GM18867 (cell line): ENCODE measurements at regions not wholly inside any gene's neighbourhood (a gene's known extent, or its start where the extent isn't known, plus 50 kb on each side); places are given as distances from the start of the nearest gene placed in this dataset.

ENCODE experiments used
- ATAC-seq: cut with Tn5 transposase; IDR thresholded peaks from one replicate; pipeline ENCODE4 v1.9.1; 2021; ENCODE audit warnings: mild to moderate bottlenecking, moderate library complexity; ENCODE audit not compliant: unreplicated experiment

DNA sequence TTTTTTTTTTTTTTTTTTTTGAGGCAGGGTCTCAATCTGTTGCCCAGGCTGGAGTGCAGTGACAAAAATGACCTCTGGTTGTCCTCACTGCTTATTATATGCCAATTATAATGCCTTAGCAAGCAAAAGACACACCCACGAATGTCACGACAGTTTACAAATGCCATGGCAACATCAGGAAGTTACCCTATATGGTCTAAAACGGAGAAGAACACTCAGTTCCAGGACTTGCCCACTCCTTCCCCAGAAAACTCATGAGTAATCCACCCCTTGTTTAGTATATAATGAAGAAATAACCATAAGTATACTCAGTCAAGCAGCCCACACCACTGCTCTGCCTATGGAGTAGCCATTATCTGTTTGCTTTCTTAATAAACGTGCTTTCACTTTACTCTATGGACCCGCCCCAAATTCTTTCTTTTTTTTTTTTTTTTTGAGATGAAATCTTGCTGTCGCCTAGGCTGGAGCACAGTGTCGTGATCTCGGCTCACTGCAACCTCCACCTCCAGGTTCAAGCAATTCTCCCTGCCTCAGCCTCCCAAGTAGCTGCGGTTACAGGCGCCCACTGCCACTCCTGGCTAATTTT is 106.2 kb downstream of the SMIM20 start:
- ATAC-seq = peak; percentile 41

- ATAC-seq = no peak
These were observed 106.9 kb downstream of the SMIM20 start for GRCh38 chr4:26020881-26021280.

DNA sequence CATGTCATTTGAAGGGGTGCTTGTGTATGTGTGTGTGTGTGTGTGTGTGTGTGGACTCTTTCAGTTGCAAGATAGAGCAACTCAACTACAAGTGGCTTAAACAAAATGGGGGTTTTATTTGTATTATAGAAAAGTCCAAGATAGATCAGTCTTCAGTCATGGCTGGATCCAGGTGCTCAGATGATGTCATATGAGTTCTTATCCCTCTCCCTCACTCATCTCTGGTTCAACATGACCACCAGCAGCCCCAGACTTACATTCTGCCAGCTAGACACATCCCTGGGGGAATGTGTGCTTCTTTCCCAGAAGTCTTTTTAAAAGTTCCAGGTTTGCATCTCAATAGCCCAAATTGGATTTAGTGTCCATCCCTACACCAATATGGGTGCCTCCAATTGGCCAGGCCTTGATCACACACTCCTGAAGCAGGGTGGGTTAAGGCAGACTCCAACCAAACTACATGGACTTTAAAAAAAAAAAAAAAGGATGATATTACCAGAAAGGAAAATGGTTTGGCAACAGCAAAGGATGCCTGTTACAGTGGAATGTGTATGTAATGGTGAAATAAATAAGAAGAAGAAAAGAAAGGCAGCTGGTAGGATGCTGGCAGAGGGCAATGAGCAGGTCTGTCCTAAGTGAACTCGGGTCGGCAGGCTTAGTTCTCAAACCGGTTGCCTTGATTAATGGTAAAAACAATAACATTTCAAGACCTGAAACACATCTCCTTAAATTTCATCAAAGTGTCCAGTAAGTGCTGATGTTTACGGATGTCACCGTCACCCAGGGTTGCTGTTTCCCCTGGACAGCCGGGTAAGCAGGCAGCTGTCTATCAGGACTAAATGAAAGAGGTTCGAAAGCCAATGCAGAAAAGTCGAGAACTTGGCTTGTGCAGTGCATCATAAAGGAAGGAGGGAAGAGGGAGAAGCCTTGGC is 107.7 kb downstream of the SMIM20 start:
- no peak for ATAC-seq

GRCh38 chr4:26022346-26023202 is 108.6 kb downstream of the SMIM20 start:
- no peak for ATAC-seq

GRCh38 chr4:26023203-26023972 is 109.4 kb downstream of the SMIM20 start:
- no peak for ATAC-seq

GRCh38 chr4:26024079-26024478 is 110.1 kb downstream of the SMIM20 start:
- no peak for ATAC-seq

DNA sequence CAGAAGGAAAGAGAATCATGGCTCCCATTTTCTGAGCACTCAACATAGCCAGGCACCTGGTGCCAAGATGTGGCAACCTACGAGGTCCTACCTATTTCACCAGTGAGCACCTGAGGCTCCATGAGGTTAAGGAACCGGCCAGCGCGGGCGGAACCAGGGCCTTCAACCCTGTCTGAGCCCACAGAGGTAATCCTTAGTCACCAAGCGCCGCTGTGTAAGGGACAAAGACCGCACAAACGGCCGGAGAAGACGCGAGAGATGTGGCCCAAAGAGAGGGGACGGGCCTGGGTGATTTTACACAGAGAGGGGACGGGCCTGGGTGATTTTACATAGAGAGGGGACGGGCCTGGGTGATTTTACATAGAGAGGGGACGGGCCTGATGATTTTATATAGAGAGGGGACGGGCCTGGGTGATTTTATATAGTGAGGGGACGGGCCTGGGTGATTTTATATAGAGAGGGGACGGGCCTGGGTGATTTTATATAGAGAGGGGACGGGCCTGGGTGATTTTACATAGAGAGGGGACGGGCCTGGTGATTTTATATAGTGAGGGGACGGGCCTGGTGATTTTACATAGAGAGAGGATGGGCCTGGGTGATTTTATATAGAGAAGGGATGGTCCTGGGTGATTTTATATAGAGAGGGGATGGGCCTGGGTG is 114.2 kb downstream of the SMIM20 start:
- ATAC-seq = no peak

- peak; percentile 94 for ATAC-seq
These were observed 115.0 kb downstream of the SMIM20 start for GRCh38 chr4:26028793-26029567.

DNA sequence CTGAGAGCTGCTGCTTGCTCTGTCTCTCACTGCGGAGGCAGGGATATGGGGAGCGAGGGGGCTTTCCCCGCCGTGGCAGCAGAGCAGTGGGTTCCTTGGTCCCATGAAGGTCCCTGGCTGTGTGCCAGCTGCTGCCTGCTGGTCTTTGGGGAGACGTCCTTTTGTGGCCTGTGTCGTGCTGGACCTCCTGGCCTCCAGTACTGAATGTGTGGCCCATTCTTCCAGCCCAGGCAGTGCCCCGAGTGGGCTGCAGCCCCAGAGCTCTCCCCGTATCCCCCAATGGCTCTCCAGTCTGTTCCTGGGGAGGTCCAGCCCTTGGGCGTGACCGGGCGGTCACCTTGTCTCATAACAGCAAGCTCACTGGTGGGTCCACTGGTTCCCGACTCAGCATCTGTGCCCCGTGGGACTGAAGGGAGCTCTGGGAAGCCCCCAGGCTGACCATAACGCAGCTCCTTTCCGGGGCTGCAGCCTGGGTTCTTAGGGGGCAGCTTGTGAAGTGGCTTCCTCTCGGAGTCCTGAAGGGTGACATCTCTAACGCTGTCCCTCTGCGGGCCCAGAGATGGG is 115.6 kb downstream of the SMIM20 start:
- ATAC-seq = no peak

GRCh38 chr4:26030260-26030667 is 116.2 kb downstream of the SMIM20 start:
- no peak for ATAC-seq

GRCh38 chr4:26030780-26031179 is 116.8 kb downstream of the SMIM20 start:
- no peak for ATAC-seq

DNA sequence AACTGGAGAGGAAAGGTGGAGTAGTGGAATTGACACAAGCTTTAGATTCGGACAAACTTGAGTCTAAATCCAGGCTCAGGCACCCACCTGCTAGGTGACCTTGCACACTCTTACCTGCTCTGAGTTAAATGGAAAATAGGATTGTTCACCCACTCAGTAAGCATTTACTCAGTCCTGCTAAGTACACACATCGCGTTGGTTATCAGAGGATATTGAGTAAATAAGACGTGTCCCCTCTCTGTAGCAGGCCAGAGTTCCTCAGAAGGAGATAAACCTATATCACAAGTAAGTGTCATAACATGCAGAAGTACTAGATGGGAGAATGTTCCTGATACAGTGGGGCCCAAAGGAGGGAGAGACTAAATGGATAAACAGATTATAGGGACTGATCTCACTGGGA is 117.7 kb downstream of the SMIM20 start:
- ATAC-seq = no peak

DNA sequence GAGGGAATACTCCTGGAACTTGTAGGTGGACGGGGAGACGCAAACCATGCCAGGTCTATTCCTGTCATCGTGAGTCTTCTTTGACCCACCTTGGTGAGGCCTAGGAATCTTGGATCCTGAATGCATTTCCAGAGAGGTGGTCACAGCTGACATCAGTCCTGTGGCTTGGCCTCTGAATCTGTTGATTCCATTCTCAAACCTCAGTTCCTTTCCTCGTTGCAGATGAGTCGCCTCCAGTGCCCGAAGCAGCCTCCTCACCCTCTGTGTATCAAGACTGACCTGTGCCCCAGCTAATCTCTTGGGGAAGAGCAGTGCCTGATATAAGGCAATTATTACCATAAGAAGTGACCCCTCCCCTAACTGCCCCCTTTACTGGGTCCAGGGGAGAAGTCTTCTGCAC is 118.1 kb downstream of the SMIM20 start:
- no peak for ATAC-seq

DNA sequence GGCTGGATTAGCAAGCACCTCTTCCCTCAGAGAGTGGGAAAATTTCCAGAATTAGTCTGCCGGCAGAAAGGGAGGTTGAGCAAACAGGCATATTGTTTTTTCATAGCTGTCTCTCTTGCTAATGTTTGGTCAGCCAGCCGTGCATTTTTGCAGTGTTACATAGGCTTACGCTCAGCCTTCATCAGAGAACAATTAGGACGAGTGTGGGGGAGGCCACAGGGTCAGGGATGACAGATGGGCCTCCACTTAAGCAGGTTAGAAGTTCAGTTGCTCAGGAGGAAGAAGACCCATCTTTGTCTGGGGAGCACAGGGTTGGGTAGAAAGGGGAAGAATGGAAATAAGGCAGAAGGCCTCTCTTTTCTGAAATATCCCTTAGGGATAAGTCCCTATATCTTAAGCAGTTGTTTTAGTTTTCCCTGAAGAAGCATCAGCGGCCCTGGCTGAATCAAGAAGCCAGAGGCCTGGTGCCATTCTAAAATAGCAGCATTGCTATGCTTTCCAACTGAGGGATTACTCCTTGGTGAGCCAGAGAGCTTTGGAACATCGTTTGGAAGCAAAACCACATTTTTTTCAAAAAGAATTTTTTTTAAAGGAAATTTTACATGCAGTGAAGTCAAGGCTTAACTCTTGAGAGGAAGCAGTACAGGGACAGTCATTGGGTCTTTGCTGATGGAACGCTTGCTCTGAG is 118.8 kb downstream of the SMIM20 start:
- no peak for ATAC-seq

DNA sequence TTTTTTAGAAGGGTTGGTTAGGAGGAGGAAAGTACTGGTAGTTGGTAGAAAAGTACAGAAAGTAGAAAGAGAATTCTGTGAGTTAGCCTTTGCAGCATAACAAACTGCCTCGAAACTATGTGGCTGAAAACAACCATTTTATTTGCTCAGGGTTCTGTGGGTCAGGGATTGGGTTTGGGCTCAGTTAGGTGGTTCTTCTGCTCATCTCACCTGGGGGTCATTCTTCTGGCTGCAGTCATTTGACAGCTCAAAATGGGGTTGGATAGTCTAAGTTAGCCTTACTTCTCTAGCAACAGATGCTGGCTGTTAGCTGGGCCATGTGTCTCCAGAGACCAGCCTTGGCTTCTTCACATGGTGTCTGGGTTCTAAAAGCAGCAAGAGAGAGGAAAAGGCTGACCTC is 119.4 kb downstream of the SMIM20 start:
- ATAC-seq = no peak

GRCh38 chr4:26034849-26035248 is 120.8 kb downstream of the SMIM20 start:
- no peak for ATAC-seq

DNA sequence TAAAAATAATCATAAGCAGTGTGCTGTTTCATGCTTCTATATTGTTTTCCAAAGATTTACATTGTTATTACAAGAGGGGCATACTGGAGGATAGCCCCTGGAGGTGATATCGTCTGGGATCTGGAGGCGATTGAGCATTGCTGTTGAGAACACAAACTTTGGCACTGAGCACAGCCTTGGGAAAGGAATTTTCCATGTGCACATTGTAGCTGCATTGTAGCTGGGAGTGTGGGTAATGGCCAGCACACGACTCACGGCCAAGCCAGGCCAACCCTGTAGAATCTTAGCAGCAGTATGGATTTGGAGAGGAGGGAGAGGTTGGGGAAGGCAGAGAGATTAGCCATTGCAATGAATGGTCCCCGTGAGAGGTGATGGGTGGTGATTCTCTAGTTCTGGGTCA is 121.9 kb downstream of the SMIM20 start:
- no peak for ATAC-seq

DNA sequence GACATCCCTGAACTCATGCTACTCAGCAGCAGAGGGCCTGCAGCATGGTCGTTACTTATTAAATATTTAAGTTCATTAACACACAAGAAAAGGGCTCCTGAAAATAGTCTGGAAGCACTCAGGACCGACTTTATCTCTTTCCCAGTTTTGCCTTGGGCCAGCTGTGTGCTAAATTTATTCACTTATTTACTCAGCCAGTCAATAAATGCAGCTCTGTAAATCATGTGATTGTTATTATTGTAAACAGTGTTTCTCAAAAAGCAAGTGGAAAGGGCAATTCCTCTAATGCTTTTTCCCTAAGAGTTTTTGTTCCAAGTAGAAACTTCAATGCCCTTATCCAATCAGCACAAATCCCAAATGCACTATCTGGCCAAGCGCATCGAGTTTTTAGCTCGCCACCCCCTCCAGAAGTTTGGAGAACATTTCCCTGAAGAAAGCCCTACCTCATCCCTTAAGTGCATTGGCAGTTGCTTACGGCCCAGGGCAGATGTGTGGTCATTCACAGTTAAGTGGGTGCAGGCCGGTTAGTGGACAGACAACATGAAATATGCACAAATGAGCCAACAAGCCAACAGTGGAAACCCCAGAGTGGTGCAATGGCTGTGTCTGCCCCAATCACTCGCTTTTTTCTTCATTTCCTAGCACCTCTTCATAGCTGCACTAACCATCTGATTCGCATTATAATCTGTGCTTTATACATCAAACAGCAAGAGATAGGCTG is 125.8 kb downstream of the SMIM20 start:
- ATAC-seq = no peak
